NCI-H1436 (cell line): ENCODE measurements at regions not wholly inside any gene's neighbourhood (a gene's known extent, or its start where the extent isn't known, plus 50 kb on each side); places are given as distances from the start of the nearest gene placed in this dataset.

Experiments used
- DNase-seq: peaks from one replicate; lab custom pipeline; 2025; lab: John Stamatoyannopoulos, UW

DNA sequence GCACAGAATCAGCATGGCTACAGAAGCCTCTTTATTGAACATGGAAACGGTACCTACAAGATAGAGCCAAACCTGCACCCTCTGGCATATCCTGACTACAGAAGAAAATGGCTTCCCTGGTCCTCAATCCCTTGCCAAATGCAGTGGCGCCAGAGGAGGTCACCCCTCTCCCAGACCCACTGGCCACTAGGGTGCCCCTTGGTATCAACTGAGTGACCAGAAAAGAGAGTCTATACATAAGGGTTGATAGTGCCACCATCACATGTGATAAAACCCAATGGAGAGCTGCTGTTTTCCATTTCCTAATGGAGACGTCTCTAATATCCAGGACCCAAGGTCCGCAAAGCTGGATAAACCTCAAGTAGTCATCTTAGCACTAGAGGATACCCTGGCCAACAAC, 52.7 kb upstream of the ALK start:
- no peak for DNase-seq

DNA sequence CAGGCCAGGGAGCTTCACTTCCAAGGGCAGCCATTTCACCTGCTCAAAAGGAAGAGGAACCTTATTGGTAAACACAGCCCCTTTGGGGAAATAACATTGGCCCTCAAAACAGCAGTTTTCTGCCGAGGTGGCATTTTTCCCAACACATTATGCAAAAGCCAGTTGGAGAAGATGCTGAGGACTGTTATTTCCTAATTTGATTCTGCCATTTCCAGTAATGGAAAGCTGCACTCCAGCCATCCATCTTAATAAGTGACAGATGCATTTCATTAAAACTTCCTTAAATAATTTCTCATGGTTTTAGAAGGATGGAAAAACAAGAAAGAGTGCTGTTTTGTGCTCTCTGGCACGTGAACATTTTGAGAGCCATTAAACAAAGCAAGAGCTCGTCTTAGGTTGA, 55.9 kb upstream of the ALK start:
- no peak for DNase-seq

DNA sequence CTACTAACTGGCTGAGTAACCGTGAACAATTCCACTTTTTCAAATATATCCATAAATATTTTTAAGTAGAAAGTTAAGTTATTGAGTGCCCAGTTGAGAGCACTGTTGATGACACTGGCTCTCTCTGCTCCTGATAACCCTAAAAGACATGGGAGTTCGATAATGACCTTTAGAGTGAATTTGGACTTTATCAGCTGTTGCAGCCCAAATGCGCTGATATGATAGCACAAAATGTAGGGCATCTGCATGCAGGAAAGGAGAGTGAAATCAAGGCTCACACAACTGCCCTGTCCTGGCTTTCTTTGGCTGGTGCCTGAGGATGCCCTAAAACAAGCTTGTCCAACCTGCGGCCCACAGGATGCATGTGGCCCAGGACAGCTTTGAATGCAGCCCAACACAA, 60.0 kb upstream of the ALK start:
- DNase-seq: no peak

- DNase-seq: no peak
Measured at GRCh38 chr2:29983308-29983707, 61.9 kb upstream of the ALK start.

DNA sequence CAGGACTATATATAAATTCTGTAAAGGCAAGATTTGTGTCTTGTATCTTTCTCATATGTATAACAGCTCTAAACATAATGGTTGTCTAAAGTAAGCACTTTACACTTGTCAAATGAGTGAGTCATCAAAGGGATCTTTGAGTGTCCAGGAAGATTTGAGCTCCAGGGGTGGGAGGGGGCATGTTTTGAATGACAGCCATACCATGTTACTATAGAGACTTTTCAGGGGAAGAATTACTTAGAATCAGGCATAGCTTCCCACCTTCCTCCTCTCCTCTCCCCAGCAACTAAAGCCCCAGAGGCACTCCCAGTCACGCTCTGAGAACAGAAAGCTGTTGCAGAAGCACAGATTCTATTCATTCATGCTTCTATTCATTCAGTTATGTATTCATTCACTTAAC, 65.8 kb upstream of the ALK start:
- no peak for DNase-seq

GRCh38 chr2:29990129-29990528, 68.7 kb upstream of the ALK start:
- no peak for DNase-seq

DNA sequence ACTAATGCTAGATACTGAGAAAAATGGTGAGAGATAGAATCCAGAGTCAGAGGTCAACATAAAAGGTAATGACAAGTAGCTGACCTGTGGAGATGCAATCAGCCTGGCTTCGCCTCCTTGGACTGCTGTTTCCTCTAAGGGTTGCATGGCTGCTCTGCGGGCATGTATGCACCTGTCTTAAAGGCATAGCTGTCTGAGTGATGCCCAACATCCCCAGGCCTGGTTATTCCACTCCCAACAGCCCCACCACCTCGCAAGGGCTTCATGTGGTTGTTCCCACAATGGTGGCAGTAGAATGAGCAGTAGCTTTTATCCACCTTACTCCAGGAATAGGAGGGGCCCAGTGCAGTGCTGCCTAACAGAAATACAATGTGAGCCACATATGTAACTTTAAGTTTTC, 69.7 kb upstream of the ALK start:
- no peak for DNase-seq

GRCh38 chr2:29995241-29995640, 73.9 kb upstream of the ALK start:
- no peak for DNase-seq

DNA sequence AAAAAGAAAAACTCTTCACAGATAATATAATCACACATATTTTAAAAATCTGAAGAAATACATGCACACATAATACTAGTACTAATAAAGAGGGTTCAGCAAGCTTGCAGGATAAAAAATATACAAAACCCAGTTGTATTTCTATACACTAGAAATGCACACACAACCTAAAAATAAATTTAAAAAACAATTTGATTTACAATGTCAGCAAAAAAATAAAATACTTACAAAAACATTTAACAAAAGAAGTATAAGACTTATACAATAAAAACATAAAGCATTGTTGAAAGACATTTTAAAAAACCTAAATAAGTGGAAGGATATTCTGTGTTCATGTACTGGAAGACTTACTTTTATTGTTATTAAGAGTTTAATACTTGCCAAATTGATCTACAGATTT, 81.7 kb upstream of the ALK start:
- DNase-seq: no peak

DNA sequence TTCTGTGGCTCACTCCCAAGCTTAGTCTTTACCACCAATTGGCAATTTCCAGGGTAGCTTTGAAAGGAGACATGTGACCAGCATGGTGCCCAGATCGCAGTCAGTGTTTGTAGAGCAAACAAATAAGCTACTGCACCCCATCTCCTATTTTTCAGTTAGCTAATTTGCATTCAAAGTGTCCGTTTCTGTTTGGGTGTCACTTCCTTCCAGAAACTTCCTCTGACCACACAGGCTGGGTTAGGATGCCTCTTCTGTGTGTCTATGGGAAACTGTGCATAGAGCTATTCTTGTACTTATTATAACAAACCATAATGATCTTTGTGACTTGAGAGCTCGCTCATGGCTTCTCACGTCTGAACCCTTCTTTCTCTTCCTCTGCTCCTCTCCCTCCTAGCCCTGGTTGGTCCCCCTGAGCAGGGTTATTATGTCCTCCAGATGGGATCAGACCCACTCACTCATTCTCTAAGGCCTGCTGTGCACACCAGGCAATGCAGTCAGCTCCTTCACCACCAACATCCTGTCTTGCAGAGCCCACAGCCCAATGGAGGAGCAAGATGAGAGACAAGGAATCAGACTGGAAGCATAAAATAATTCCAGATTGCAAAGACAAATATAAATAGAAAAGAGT, 101.2 kb upstream of the ALK start:
- no peak for DNase-seq

DNA sequence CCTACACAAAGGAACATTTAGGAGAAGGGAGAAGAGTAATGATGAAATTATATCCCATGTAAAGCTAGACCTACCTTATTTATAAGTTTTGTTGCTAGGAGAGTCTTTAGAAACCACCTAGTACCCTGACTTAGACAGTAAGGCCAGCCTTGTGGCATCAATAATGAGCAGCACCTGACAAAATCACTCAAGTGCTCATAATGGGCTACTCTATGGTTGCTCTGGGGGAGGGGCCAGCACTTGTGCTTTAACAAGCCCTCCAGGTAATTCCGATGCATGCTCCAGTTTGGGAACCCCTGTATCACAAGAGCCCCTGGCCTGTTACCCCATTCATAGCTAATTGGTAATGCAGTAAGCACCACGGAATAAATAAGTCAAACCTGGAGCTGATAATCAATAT, 102.9 kb upstream of the ALK start:
- DNase-seq: no peak

DNA sequence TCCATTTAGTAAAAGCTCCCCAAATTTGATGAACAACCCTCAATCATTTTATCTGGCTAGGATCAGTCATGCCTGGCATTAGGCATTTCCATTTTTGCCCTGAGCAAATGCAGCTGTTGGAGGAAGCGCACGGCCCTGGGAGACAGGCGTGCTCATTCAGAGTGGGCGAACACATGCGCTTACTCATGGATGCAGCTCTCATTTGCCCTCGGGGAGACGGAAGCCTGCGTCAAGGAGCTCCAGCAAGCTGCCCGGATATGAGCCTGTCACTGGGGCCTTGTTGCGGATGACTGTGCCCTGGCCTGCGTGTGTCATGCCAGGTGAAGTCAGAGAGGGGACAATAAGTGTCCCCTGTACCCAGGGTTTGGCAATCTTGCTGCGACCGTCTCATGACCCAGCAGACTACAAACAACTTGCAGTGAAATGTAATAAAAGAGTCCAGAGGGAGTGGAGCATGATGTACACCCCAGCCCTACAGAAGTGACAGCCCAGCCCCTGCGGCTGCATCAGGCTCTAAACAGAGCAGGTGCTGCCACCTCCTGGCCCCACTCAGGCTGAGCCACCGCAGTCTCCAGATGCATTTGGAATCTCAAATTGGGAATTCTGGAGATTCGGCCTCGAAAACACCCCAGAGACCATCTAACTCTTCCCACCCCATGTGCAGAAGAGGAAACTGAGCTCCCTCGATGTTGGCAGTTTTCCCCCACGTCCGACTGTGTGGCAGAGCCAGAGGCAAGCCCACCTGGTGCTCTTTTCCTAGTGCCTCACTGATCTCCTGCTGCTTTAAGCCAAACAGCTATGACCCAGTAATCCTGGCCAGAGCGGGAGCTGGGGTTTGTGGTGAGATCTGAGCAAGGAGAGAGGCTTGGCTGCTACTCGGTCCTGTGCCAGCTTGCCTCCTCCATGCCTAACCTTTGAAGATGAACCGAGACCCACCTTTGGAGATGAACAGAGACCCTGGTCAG, 105.0 kb upstream of the ALK start:
- DNase-seq: peak; percentile 6

- no peak for DNase-seq
Measured at GRCh38 chr2:30029804-30030203, 108.4 kb upstream of the ALK start.

- no peak for DNase-seq
Measured at GRCh38 chr2:30030361-30030760, 109.0 kb upstream of the ALK start.

- no peak for DNase-seq
Measured at GRCh38 chr2:30031184-30031583, 109.8 kb upstream of the ALK start.

- DNase-seq: no peak
Measured at GRCh38 chr2:30034052-30034775, 112.6 kb upstream of the YPEL5 start.

GRCh38 chr2:30037016-30037415, 109.8 kb upstream of the YPEL5 start:
- DNase-seq: no peak

- no peak for DNase-seq
Measured at GRCh38 chr2:30038419-30038818, 108.4 kb upstream of the YPEL5 start.

- DNase-seq: no peak
Measured at GRCh38 chr2:30039101-30039500, 107.7 kb upstream of the YPEL5 start.

- no peak for DNase-seq
Measured at GRCh38 chr2:30040147-30040546, 106.7 kb upstream of the YPEL5 start.

GRCh38 chr2:30041884-30042283, 104.9 kb upstream of the YPEL5 start:
- DNase-seq: no peak

DNA sequence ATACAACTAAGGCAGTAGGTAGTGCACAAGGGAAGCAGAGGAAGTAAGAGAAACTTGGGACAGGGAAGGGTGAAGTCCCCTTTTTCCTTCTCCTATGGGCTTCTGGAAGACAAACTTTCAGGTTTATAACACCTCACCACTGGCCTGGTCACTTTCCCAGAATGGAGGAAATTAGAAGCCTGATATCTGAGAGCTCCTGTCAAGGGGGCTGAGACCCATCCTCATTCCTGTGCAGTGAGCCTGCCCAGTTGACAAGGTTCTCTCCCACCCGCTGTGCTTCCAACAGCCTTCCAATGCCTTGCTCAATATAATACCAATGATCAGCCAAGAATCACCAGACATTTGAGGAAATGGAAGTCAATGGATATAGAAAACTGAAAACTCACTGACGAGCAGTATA, 100.4 kb upstream of the YPEL5 start:
- no peak for DNase-seq

- no peak for DNase-seq
Measured at GRCh38 chr2:30046979-30047378, 99.8 kb upstream of the YPEL5 start.
